ENCODE measurements at regions not wholly inside any gene's neighbourhood (a gene's known extent, or its start where the extent isn't known, plus 50 kb on each side); places are given as distances from the start of the nearest gene placed in this dataset.
"Not testable (repeated sequence)": the region's sequence is repeated elsewhere in the genome, so short reads cannot be mapped to it uniquely, and the experiment has no call there.

DNA sequence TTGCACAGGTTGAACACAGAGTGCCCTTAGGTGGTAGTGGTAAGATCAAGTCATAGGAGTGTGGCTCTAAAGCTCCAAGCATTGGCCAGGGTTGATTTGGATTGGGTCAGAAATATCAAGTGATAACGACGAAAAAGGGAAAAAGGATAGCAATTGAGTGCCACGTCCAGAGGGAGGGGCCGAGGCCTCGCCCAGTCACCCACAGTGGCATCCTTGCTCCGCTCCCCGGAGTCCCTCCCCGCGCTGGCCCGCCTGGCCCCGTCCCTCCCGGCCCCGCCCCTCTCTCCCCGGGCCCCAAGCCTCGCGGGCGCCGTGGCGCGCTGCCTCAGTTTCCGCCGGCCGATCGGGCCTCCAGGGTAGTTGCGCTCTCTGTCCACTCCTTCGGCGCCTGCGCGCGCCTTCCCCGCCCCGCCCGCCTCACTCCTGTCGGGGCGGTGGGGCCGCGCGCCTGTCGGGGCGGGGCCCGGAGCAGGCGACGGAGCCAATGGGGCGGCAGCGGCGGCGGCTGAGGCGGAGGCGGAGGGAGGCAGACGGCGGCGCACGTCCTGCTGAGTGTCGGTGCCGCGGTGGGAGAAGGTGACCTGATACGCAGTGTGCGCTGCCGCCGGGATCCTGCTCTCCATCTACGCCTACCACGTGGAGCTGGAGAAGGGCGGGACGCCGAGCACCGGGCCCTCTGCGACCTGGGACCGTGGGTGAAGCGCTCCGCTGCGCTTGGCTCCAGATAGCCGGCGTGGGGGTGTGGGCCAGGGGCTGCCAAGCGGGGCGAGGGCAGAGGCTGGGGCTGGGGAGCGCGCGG, 209.1 kb upstream of the ZNF722 start:
- no peak overlapping the region for H3K4me3 ChIP-seq (ENCODE audit: low read depth, low read length)
- Mint-ChIP-seq H3K9me3 (peaks cover 0 to 9% (median 0%) of the 10 kb centered on the region in 7 donors), H3K36me3 (no peaks in the 10 kb centered on the region), H3K4me3 (peak overlapping the region in 1 of 4 donors; percentile 29), H3K27ac (no peak overlapping the region), H3K4me1 (no peaks in the 10 kb centered on the region), H3K27me3 (no peaks in the 10 kb centered on the region)
- peaks cover 0 to 5% of the 10 kb centered on the region in 2 experiments for H3K9me3 ChIP-seq (ENCODE audit: control insufficient read depth in 2 of 2, low read length in 2 of 2)
- no peaks in the 10 kb centered on the region for H3K27me3 ChIP-seq (ENCODE audit: control insufficient read depth, insufficient read depth, low read length)
- ATAC-seq (ENCODE audit: low read depth in 2 of 2) = no peak
- DNase-seq = peak in 1 of 3 donors; percentile 5
- no peaks in the 10 kb centered on the region for H3K36me3 ChIP-seq (ENCODE audit: control insufficient read depth, insufficient read depth, low read length)
- no peaks in the 10 kb centered on the region for H3K4me1 ChIP-seq (ENCODE audit: control insufficient read depth, insufficient read depth, low read length, poor library complexity, severe bottlenecking)
- no peak overlapping the region for H3K27ac ChIP-seq (ENCODE audit: insufficient read depth, low read length, poor library complexity, severe bottlenecking)

- not testable (repeated sequence) for H3K36me3 Mint-ChIP-seq; H3K27me3 Mint-ChIP-seq; ATAC-seq (ENCODE audit: low read depth in 2 of 2); H3K4me3 Mint-ChIP-seq; H3K27me3 ChIP-seq (ENCODE audit: control insufficient read depth, insufficient read depth, low read length); H3K27ac ChIP-seq (ENCODE audit: insufficient read depth, low read length, poor library complexity, severe bottlenecking); H3K36me3 ChIP-seq (ENCODE audit: control insufficient read depth, insufficient read depth, low read length); H3K9me3 ChIP-seq (ENCODE audit: control insufficient read depth in 2 of 2, low read length in 2 of 2); H3K9me3 Mint-ChIP-seq; H3K27ac Mint-ChIP-seq; DNase-seq; H3K4me3 ChIP-seq (ENCODE audit: low read depth, low read length); H3K4me1 ChIP-seq (ENCODE audit: control insufficient read depth, insufficient read depth, low read length, poor library complexity, severe bottlenecking); H3K4me1 Mint-ChIP-seq
These were observed 208.4 kb upstream of the ZNF722 start for GRCh38 chr7:63790177-63790763.

Data from CD4-positive, CD25-positive, alpha-beta regulatory T cell (primary cell).